Activated CD4-positive, CD25-positive, alpha-beta regulatory T cell (primary cell): ENCODE measurements at regions not wholly inside any gene's neighbourhood (a gene's known extent, or its start where the extent isn't known, plus 50 kb on each side); places are given as distances from the start of the nearest gene placed in this dataset.

Experiments used
- DNase-seq, 4 experiments: peaks; one replicate each; lab custom pipeline; 2025; lab: John Stamatoyannopoulos, UW

GRCh38 chr10:78481842-78482241, 448.2 kb downstream of the RPS24 start:
- DNase-seq = no peak

DNA sequence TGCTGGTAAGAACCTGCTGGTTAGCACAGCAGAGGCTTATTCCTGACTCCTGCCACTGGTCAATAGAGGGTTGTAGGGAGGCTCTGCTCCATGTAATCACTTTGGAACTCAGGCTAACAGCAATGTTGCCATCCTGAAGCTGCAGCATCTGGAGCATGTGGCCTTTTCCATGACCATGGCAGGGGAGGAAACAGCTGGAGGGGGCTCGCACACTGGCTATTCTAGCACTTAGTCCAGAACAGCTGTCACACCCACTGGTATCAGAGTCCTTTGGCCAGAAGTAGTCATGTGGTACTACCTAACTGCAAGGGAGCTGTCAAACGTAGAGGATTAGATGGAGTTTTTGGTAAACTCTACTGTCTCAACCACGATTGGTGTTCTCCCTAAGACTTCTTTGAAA, 450.0 kb downstream of the RPS24 start:
- DNase-seq = no peak

DNA sequence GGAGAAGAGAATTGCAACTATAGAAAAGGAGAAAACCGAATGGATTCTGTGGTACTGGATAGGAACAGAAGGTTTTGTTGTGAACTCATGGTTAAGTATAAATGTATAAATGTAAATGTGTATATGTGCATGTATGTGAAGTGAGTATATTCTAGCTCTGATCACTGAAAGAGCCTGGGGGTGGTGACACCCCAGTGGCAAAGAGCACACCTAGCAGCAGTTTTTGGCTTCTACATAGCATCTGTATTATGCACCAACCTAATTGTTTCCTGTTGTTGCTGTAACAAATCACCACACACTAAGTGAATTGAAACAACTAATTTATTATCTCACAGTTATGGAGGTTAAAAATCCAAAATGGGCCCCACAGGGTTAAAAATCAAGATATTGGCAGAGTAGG, 455.4 kb downstream of the RPS24 start:
- no peak for DNase-seq

GRCh38 chr10:78491812-78492211, 458.1 kb downstream of the RPS24 start:
- no peak for DNase-seq

- DNase-seq = no peak
These were observed 458.8 kb downstream of the RPS24 start for GRCh38 chr10:78492424-78492823.

DNA sequence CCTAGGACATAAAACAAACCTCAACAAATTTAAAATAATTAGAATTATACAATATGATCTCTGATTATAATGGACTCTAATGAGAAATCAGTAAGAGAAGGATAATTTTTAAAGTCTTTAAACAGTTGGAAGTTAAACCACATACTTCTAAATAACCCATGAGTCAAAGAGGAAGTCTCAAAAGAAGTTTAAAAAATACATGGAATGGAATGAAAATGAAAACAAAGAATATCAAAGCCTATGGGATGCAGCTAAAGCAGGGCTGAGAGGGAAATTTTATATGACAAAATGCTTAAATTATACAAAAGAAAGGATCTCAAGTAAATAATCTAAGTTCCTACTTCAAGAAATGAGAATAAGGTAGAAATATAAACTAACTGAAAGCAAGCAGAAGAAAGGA, 460.5 kb downstream of the RPS24 start:
- DNase-seq = no peak

DNA sequence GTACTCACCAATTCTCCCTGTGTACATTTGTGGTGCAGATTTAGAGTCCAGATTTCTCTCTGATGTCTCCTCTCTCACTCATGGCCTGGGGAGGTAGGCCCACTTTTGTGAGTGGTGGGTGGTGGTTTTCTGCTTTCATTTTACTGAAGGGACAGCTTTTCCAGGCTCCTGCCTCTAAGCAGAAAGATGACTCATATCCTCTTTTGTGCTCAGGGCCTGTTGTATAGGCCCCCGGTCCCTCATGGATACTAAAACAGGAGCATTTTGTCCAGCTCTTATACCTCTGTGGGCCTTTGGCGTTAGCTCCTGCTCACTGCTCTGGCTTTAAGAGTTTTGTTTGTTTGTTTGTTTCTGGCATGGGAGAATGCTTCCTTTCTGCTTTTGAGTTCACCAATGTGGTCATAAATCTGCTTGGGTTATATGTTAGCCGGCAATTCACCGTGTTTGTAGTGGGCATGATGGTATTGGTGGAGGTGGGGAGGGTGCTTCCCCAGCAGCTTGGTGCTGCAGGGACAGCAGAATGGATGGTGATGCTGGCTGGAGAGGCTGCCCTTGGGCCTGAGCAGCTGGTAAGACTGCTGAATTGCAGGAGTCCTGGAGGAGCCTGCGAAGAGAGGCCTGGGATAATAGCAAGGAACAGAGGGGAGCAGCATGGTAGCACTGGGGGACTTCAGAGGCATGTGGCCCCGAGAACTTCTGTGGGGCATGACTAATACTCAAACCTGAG, 468.7 kb downstream of the RPS24 start:
- DNase-seq = no peak

GRCh38 chr10:78504181-78504580, 470.5 kb downstream of the RPS24 start:
- DNase-seq = no peak

DNA sequence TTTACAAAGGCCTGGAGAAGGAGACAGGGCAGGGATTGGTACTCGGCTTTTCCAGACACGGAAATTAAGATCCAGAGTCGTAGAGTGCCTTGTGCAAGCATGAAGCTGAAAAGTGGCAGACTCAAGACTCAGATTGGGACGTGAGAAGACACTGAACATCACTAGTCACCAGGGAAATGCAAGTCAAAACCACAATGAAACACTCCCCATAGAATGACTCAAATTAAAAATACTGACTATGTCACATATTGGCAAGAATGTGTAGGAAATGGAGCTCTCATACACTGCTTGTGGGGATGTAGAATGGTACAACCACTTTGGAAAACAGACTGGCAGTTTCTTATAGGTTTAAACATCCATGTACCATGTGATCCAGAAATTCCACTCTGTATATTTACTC, 472.0 kb downstream of the RPS24 start:
- no peak for DNase-seq

- DNase-seq = no peak
These were observed 473.0 kb downstream of the RPS24 start for GRCh38 chr10:78506614-78507013.

DNA sequence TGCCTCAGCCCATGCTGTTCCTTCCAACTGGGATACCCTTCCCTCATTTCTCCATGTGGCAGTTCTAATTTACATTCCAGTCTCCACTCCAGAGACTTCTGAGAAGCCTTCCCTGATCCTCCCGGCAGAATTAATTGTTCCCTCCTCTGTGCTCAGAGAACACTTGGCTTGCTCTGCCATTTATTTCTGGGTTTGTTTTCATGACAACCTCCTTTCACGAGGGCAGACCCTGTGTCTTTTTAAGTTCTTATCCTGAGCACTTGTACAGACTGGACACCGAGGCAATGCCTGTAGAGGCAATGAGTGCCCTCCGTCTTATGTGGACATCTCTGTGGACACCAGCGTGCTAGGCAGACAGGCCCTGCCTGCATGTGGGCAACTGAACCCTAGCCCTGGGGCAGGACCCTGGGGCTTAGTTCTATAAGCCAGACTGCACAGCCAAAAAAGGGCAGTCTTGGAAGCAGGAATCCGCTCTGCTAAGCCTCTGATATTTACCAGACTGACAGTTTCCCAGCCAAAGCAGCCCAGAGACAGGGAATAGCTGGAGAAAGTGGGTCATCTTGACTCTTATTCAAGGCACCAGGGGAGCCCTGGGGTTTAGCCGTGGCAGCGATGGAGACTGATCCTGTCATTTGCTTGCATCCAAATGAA, 474.0 kb downstream of the RPS24 start:
- DNase-seq = no peak

- no peak for DNase-seq
These were observed 475.5 kb downstream of the RPS24 start for GRCh38 chr10:78508955-78509748.

GRCh38 chr10:78510566-78511323, 477.1 kb downstream of the RPS24 start:
- no peak for DNase-seq

GRCh38 chr10:78511324-78512204, 477.9 kb downstream of the RPS24 start:
- no peak for DNase-seq

- DNase-seq = no peak
These were observed 478.5 kb downstream of the RPS24 start for GRCh38 chr10:78512205-78512550.

- DNase-seq = no peak
These were observed 479.7 kb downstream of the RPS24 start for GRCh38 chr10:78513330-78513729.

DNA sequence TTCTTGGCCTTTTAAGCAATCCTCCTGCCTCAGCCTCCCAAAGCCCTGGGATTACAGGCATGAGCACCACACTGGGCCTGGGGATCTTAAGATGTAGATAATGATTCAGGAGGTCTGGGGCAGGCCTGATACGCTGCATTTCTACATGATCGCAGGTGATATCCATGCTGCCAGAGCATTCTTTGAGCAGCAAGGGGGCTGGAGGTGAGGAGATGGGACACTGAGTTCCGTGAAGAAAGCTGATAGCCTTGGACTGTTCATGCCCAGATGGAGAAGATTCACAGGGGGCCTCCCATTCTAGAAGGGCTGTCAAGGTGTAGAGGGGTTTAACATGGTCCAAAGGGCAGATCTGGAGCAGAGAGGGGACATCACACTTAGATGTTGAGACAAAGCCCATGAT, 480.3 kb downstream of the RPS24 start:
- no peak for DNase-seq

DNA sequence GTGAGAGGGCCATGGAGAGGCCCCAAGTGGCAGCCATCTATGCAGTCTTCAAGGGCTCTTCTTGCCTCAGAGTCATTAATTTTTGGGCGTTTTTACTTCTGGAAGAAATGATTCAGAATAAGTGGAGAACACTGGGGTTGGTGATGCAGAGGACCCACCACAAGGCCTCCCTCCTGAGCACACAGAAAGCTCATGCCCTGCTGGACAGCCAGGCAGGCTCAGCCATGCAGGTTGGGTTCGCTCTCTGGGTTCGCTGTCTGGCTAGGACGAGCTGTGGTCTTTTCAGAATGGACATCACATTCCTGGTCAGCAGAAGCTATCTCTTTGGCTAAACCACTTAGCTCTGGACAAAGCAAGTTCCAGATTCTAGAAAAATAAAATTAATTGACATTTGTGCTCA, 480.8 kb downstream of the RPS24 start:
- no peak for DNase-seq

GRCh38 chr10:78515038-78515872, 481.6 kb downstream of the RPS24 start:
- no peak for DNase-seq

- DNase-seq = no peak
These were observed 482.1 kb downstream of the RPS24 start for GRCh38 chr10:78515873-78516153.

- DNase-seq = no peak
These were observed 482.6 kb downstream of the RPS24 start for GRCh38 chr10:78516236-78516635.
